PC-3 (cell line): ENCODE measurements at regions not wholly inside any gene's neighbourhood (a gene's known extent, or its start where the extent isn't known, plus 50 kb on each side); places are given as distances from the start of the nearest gene placed in this dataset.

Experiments
- CTCF ChIP-seq: fragments of 300-600 bp; sonication (generic); conservative IDR thresholded peaks from 2 replicates; pipeline ENCODE4 v1.5.1; 2017; ENCODE audit warnings: antibody characterized with exemption, low read depth, mild to moderate bottlenecking, low read length
- EZH2 ChIP-seq: fragments of 300-600 bp; sonication (generic); IDR thresholded peaks from one replicate; pipeline ENCODE4 v1.6.1; 2017; ENCODE audit warnings: antibody characterized with exemption, mild to moderate bottlenecking, low read length; ENCODE audit not compliant: unreplicated experiment
- EZH2phosphoT487 ChIP-seq: fragments of 300-600 bp; sonication (generic); IDR thresholded peaks from 2 replicates; pipeline ENCODE4 v1.6.1; 2018; ENCODE audit warnings: mild to moderate bottlenecking, antibody characterized with exemption, low read length, borderline replicate concordance

- TF ChIP-seq CTCF (no peak), EZH2phosphoT487 (no peak), EZH2 (no peak)
Observed at GRCh38 chr2:238743243-238744065, 104.4 kb upstream of the TWIST2 start.
